Fibroblast of gingiva (primary cell): ENCODE measurements at regions not wholly inside any gene's neighbourhood (a gene's known extent, or its start where the extent isn't known, plus 50 kb on each side); places are given as distances from the start of the nearest gene placed in this dataset.

Source experiments
- DNase-seq: peaks from one replicate; pipeline ENCODE4 v3.0.0-alpha.2; 2011; ENCODE audit warnings: low read depth

DNA sequence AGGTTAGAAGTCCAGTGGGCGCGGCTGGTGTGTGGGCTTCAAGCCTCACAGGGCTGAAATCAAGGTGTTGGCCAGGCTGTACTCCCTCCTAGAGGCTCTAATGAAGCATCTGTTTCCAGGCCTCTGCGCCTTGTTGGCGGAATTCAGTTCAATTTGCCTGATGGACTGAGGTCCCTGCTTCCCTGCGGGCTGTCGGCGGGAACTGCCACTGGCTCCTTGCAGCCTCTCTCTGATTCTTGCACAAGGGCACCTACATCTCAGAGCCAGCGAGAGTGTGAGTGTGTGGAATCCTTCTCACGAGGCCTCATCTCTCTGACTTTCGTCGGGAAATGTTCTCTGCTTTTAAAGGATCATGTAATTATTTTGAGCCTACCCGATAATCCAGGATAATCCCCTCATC, 128.6 kb downstream of the DLEU7 start:
- no peak for DNase-seq

- no peak for DNase-seq
Observed at GRCh38 chr13:50715402-50716146, 127.9 kb downstream of the DLEU7 start.

DNA sequence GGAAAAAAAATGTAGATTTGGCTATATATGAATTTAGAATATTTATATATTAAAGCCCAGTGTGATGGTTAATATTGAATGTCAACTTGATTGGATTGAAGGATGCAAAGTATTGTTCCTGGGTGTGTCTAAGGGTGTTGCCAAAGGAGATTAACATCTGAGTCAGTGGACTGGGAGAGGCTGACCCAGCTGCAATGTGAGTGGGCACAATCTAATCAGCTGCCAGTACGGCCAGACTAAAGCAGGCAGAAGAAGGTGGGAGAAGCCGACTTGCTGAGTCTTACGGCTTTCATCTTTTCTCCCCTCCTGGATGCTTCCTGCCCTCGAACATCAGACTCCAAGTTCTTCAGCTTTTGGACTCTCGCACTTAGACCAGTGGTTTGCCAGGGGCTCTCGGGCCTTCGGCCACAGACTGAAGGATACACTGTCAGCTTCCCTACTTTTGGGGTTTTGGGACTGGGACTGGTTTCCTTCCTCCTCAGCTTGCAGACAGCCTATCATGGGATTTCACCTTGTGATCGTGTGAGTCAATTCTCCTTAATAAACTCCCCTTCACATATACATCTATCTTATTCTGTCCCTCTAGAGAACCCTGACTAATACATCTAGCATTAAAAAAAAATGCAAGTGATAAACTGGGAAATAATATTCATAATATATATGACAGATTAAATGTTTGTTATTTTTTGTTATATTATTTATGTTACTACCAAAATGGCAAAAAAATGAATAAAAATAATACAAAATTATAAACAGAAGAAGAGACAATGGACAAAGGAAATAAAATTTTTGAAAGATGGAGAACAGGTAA, 122.4 kb downstream of the DLEU7 start:
- DNase-seq = no peak

- no peak for DNase-seq
Observed at GRCh38 chr13:50721672-50721992, 121.9 kb downstream of the DLEU7 start.

- no peak for DNase-seq
Observed at GRCh38 chr13:50722440-50723125, 120.9 kb downstream of the DLEU7 start.

- DNase-seq = no peak
Observed at GRCh38 chr13:50724438-50724837, 119.1 kb downstream of the DLEU7 start.

DNA sequence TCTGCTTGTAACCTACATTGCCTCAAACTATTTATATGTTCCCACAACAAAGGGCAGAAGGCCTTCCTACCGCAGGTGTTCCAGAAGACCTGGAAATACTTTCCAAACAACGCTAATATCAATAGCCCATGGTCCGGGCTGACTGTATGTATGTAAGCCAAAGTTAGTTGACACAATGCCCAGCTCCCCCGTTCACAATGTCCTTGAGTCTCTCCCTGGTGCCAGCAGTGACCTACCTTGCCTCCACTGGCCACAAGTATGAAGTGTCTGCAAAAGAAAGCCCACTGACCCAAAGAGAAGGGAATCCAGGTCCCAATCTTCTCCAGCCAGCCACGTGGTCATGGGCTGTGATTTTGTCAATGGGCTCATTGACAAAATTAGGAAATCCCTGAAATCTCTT, 118.6 kb downstream of the DLEU7 start:
- DNase-seq = no peak

DNA sequence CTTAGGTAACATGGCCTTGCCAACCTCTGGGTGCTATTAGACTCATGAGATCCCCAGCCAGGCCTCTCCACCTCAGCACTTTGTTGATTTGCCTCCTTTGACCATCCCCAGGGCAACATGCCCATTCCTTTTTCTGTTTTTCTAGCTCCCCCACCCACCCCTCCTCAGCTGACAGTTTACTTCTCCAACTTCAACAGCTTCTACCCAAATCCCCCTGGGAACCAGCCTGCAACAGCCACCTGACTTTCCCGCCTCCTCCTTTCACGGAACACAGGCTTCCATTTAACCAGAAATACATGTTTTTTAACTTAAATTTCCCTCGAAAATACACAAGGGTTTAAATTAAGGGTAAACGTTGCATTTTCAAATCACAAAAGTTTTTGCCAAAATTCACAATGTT, 117.3 kb downstream of the DLEU7 start:
- no peak for DNase-seq

- no peak for DNase-seq
Observed at GRCh38 chr13:50729177-50729576, 114.3 kb downstream of the DLEU7 start.

- no peak for DNase-seq
Observed at GRCh38 chr13:50730496-50731351, 112.8 kb downstream of the DLEU7 start.

DNA sequence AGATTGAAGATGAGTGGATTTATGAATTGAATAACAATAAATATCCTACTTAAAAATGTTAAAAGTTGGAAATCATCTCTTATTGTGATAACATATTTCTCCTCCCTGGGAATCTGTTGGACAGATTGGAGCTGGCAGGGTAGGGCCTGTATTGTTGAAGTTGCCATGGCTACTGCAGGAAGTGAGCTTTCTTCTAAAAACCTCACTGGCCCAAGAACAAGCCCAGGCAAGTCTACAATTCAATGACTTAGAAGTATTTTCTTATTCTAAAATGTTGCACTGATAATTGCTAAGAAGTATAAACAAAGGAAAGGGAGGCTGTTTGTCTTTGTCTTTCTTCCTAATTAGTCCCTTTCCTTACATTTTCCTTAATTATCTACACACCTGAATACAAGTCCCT, 112.1 kb downstream of the DLEU7 start:
- peak; percentile 32 for DNase-seq

GRCh38 chr13:50732712-50733111, 110.8 kb downstream of the DLEU7 start:
- peak; percentile 77 for DNase-seq

- DNase-seq = no peak
Observed at GRCh38 chr13:50733392-50733791, 110.1 kb downstream of the DLEU7 start.

GRCh38 chr13:50735071-50735470, 108.4 kb downstream of the DLEU7 start:
- no peak for DNase-seq

- peak; percentile 53 for DNase-seq
Observed at GRCh38 chr13:50740052-50740741, 103.3 kb downstream of the DLEU7 start.

GRCh38 chr13:50742353-50742752, 101.1 kb downstream of the DLEU7 start:
- no peak for DNase-seq

DNA sequence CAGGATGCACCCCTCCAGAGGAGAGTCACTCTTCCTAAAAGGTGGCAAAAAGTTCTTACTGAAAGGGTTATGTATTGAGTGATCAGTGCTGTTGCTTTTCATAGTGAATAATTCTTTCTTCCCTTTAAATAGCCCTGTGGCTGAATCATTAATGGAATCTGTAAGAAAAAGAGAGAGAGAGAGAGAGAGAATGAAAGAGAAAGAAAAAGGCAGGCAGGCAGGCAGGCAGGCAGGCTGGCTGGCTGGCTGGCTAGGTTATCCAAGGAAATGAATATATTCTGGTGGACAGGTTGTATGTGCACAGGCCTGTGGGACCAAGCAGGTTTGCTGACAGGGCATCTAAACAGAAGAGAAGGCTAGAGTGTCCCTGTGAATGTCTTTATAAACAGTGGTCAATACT, 100.5 kb downstream of the DLEU7 start:
- no peak for DNase-seq

GRCh38 chr13:50744116-50744660, 99.3 kb downstream of the DLEU7 start:
- DNase-seq = no peak

- DNase-seq = no peak
Observed at GRCh38 chr13:50745542-50746115, 97.9 kb downstream of the DLEU7 start.

DNA sequence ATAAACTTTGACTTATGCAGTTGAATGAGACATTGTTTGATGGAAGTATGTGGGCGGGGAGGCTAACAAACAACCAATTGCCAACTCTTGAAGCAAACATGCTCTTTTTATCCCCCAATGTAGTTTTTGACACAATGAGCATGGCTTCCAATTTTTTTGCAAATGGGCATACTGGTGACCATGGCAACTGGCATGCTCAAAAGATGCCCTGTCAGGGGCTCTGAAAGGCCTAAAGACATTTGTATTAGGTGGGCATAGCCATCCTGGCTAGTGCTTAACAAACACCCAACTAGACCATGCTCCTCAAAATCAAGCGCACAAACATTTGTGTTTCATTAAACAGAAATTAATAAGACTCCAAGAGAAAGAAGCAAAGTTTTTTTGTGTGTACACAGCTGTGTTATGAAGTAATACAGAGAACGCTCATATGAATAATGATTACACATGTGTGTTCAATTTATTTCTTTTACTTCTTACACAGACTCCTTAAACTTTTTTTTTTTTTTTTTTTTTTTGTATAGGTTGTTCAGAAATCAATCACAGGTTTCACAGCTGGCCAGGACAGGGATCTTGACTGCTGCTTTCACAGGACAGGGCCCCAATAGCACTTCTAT, 95.6 kb downstream of the DLEU7 start:
- no peak for DNase-seq
